HG03520 (cell line): ENCODE measurements at regions not wholly inside any gene's neighbourhood (a gene's known extent, or its start where the extent isn't known, plus 50 kb on each side); places are given as distances from the start of the nearest gene placed in this dataset.
"Not testable (repeated sequence)": the region's sequence is repeated elsewhere in the genome, so short reads cannot be mapped to it uniquely, and the experiment has no call there.

Experiments
- ATAC-seq: cut with Tn5 transposase; IDR thresholded peaks from one replicate; pipeline ENCODE4 v1.9.1; 2021; ENCODE audit warnings: mild to moderate bottlenecking, moderate library complexity; ENCODE audit not compliant: unreplicated experiment

DNA sequence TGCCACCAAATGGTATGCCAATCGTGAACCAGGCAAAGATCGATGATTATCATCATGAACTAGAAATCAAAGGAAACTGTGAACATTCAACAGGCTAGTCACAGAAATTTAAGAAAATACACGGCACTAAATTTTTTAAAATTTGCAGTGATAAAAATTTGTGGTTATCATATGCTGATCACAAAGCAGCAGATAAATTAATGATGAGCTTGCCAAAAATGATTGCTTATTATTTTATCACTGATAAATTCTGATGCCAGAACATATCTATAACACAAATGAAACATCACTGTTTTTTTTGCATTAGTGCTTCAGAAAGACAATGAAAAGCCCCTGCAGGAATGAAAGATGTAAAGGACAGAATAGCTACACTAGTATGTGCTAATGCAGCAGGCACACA, 1413.2 kb upstream of the MAP3K7 start:
- ATAC-seq = no peak

GRCh38 chr6:91994787-91995186, 1407.9 kb upstream of the MAP3K7 start:
- ATAC-seq = no peak

DNA sequence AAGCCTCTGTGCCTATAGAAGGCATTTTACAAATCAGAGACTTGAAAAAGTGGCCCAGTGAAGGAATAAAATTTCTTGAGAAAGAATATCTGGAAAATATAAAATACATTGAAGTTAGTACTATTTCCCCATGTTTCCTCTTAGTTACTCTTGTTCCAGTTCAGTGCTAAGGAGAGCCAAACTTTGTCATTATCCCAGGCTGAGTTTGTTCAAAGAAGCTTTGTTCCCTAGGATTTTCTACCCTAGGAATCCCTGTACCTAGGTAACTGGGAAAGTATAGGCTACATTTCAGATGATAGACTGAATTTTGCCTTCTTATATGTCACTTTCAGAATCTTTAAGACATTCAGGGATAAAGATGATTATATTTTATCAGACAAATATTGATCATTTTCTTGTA, 1395.7 kb upstream of the MAP3K7 start:
- no peak for ATAC-seq

- ATAC-seq = no peak
Observed at GRCh38 chr6:91976797-91977196, 1389.9 kb upstream of the MAP3K7 start.

DNA sequence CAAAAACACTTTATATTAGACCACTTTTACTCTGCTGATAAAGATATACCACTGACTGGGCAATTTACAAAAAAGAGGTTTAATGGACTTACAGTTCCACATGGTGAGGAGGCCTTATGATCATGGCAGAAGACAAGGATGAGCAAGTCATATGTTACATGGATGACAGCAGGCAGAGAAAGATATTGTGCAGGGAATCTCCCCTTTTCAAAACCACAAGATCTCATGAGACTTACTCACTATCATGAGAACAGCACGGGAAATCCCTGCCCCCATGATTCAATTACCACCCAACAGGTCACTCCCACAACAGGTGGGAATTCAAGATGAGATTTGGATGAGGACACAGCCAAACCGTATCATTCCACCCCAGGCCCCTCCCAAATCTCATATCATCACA, 1383.8 kb upstream of the MAP3K7 start:
- no peak for ATAC-seq

- ATAC-seq = no peak
Observed at GRCh38 chr6:91965872-91966271, 1379.0 kb upstream of the MAP3K7 start.

DNA sequence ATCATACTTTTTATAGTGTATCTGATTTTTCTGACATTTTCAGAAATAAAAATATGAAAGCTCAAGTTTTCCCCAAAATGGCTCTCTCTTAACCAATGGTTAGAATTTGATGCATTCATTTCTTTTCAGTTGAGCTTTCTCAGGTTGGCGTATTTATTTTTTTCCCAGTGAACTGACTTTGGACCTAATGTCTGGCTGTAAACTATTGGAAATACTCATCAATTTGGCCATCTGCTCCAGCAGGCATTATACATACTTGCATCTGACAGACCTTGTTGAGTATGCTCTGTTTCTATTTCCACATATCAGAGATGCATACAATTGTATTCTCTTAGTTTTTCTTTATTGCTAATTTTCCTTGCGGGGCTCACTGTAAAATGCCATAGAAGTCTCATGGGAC, 1374.8 kb upstream of the MAP3K7 start:
- ATAC-seq = no peak

DNA sequence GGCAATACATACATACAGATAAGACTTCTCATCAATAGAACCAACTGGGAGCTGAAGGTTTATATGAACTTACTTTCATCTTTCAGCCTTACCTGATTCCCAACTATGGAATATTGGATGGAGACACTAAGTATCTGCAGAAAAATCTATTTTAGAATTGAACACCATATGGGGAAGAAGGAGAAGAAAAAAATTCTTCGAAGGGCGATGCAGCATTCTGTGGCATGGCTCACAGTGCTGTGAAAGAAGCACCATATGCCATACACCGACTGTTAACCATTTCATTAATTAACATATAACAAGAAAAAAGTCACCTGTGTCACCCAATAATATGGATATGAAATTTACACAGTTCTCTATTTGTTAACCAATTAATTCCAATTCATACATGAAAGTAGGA, 1374.4 kb upstream of the MAP3K7 start:
- no peak for ATAC-seq

DNA sequence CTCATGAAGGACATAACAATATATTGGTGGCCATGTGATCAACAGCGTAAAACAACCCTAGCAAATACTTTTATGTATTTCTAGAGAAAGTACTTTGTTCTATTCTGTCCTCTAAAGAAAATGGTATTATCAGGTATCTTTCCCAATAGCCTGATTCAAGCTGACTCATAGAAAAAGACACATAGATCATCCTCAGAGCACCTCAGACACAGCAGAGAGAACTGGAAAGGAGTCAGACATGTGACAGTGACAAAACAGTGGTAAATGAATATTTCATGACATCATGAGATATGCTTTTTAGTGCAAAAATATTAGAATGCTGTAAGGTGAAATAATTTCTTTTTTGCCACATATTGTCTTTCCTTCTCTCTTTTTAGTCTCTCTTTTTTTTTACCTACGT, 1355.0 kb upstream of the MAP3K7 start:
- no peak for ATAC-seq

- ATAC-seq = no peak
Observed at GRCh38 chr6:91940801-91941200, 1353.9 kb upstream of the MAP3K7 start.

DNA sequence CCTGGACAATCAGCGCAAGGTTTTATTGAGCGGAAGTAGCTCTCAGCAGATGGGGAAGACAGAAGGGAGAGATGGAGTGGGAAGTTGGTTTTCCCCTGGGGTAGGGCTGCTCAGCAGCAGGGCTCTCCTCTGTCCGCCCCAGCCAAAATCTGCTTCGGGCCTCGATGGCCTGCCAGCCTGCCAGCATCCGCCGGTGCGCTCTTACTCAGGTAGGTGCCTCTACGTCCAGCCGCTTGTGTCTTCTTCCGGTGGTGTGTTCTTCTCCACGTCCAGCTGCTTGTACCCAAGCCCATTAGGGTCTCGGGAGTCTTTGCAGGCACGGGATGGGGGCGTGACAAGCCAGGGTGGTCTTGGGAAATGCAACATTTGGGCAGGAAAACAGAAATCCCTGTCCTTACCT, 1340.0 kb upstream of the MAP3K7 start:
- no peak for ATAC-seq

DNA sequence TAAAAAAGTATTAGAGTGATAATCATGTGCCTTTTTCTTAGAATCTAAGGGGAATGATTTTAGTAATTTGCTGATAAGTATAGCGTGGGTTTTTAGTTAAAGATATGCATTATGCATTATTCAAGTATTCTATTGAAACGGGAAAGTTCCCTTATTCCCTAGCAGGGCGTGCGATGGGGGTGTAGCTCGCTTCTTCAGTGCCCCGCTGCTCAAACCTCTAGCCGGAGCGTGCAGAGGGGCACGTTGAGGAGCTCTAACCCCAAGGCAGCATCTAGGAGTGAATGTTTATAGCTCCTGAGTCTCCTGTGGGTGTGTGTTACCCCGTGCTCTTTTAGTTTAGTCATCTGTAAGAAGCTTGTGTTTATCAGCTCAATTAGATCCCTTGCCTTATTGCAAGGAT, 1339.5 kb upstream of the MAP3K7 start:
- ATAC-seq = no peak

- ATAC-seq = no peak
Observed at GRCh38 chr6:91911945-91912344, 1325.1 kb upstream of the MAP3K7 start.

GRCh38 chr6:91904586-91905164, 1317.8 kb upstream of the MAP3K7 start:
- ATAC-seq = no peak

- no peak for ATAC-seq
Observed at GRCh38 chr6:91895599-91896285, 1308.9 kb upstream of the MAP3K7 start.

DNA sequence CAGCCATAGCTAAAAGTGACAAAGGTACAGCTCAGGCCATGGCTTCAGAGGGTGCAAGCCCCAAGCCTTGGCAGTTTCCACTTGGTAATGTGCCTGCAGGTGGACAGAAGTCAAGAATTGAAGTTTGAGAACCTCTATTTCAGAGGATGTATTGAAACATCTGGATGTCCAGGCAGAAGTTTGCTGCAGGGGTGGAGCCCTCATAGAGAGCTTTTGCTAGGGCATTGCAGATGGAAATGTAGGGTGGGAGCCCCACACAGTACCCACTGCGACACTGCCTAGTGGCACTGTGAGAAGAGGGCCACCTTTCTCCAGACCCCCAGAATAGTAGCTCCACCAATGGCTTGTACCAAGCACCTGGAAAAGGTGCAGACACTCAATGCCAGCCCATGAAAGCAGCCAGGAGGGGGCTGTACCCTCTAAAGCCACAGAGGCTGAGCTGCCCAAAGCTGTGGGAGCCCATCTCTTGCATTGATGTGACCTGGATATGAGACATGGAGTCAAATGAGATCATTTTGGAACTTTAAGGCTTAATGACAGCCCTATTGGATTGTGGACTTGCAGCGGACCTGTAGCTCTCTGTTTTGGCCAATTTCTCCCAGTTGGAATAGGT, 1299.4 kb upstream of the MAP3K7 start:
- no peak for ATAC-seq

DNA sequence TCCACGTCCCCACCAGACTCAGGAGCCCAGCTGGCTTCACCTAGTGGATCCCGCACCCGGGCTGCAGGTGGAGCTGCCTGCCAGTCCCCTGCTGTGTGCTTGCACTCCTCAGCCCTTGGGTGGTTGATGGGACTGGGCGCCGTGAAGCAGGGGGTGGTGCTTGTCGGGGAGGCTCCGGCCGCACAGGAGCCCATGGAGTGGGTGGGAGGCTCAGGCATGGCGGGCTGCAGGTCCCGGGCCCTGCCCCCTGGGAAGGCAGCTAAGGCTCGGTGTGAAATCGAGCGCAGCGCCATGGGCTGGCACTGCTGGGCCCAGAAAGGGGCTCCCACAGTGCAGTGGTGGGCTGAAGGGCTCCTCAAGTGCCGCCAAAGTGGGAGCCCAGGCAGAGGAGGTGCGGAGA, 1294.9 kb upstream of the MAP3K7 start:
- ATAC-seq = not testable (repeated sequence)

DNA sequence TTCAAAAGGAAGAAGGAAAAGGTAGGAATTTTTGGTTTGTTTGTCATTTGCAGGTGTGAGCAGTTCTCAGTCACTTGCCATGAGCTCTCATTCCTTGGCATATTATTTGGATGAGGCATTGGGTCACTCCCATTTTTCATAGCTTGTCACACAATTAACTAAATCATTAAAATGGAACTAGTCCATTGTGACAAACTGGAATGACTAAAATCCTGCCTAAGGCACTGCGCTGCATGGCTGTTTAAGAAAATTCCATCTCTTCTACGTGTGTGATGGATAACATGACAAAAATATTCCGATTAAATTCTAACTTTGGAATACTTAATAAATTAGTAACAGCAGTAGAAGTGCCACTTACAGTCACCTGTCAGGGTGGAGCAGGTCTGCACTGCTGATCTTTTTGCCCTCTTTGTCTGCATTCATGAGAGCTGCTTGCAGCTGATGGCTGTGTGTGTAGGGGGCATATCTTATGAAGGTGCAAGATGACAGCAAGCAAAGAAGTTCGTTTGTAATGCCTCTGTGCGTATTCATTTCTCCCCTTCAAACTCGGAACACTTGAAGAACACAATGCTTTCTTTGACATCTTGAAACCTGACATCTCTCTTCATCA, 1292.6 kb upstream of the MAP3K7 start:
- ATAC-seq = no peak

GRCh38 chr6:91877994-91878393, 1291.1 kb upstream of the MAP3K7 start:
- no peak for ATAC-seq

DNA sequence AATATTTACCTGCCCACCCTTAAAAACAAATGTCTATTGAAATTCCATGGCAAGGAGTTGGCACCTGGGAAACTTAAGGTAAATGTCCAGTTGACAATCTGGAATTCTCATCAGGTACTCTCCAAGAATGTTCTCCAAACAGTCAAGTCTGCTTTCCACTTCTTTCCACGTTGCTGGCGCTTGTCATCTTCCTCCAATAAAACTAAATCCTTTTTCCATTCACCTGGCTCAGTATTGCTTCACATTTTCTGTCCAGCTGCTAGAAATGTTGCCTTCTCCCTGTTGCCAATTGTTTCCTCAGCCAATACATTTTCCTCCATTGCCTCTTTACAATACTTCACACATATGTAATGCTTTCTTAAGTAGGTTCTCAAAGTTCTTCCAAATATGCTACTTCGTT, 1288.1 kb upstream of the MAP3K7 start:
- ATAC-seq = no peak

- no peak for ATAC-seq
Observed at GRCh38 chr6:91868539-91869202, 1281.8 kb upstream of the MAP3K7 start.

GRCh38 chr6:91865889-91866288, 1279.0 kb upstream of the MAP3K7 start:
- no peak for ATAC-seq
